HG02678 (cell line): ENCODE measurements at regions not wholly inside any gene's neighbourhood (a gene's known extent, or its start where the extent isn't known, plus 50 kb on each side); places are given as distances from the start of the nearest gene placed in this dataset.

Experiments
- ATAC-seq: cut with Tn5 transposase; IDR thresholded peaks from one replicate; pipeline ENCODE4 v1.9.1; 2021; ENCODE audit warnings: mild to moderate bottlenecking, moderate library complexity; ENCODE audit not compliant: unreplicated experiment

DNA sequence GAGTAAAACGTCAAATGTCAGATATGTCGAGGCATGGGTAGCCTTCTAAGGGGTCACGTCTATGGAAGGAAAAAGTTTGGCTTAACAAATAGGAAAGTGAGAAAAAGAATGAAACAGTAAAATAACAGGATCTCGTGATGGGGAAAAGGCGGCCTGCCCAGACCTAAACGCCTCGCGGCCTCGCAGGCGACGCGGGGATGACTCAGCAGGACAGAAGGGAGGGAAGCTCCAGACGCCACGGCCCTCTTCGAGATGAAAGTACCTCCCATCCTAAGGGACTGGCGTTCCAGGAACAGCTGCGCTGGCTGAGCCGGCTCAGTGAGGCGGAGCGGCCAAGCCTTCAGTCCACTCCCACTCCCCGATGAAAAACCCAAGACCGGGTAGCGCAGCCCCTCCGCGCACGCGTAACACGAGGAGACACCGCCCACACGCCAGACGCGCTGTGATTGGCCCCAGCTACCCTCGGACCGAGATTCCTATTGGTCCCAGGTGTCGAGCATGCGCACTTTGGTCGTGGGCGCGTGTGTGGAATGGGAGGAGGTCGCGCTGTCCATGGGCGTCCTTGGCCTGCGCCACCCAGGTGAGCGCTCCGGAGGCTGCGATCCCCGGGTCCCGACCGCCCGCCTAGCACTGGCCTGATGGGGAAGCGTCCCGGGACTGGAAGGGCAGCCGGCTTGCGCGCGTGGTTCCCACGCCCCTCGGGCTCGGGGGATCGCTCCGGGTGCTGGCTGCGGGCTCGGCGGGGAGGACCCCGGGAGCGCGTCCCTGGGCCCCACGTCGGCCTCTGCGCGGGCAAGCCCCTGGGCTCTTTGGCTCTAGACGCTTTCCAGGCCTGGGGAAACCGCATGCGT, 588.5 kb downstream of the MTRR start:
- peak; percentile 94 for ATAC-seq

DNA sequence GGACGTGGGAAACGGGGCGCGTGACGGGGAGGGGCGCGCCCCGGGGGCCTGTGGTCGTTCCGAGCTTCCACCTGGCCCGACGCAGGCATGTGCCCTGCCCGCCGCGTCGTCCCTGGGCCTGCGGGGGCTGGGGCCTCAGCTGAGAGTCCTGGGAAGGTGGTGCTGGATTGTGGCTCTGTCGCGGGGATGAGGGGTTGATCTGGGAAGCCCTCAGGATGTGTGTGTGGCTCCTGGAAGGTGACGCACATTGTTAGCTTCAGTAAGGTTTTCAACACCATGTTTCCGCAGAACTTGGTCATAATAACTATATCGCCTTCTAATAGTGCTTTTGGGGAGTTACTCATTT, 589.1 kb downstream of the MTRR start:
- peak; percentile 21 for ATAC-seq

DNA sequence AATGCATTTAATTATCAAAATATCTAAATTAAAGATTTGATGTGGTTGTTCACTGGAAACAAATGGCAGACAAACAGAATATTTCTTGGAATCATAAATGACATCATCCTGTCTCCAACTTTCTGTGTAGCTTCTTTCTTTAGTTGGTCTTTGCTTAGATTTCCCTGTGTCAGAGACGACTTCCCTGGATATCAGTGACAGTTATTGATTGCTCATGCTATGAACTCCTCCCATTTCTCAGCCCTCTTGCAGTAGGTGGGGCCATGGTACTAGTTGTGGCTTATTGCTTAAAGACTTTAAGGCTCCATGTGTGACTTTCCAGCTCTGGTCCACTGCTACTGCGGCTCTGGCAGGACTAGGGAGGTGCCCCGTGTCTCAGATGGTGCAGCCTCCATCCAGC, 592.6 kb downstream of the MTRR start:
- ATAC-seq: no peak

DNA sequence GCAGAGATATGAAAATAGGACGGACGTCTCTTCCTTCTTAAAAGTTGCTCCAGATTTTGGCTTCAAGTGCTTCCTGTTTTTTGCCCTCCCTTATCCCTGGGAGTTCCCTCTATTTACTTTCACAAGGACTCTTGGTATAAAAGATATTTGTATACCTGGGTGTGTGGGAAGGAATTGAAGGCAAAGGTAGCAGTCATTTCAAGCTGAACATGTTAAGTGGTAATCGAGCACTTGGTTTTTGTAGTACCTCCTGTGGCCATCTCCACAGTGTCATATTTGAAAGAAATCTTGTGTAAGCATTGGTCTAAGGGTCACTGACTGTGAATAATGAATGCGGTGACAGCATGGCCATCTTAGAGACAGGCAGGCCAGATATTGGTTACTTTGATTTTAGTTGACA, 593.6 kb downstream of the MTRR start:
- ATAC-seq: no peak

DNA sequence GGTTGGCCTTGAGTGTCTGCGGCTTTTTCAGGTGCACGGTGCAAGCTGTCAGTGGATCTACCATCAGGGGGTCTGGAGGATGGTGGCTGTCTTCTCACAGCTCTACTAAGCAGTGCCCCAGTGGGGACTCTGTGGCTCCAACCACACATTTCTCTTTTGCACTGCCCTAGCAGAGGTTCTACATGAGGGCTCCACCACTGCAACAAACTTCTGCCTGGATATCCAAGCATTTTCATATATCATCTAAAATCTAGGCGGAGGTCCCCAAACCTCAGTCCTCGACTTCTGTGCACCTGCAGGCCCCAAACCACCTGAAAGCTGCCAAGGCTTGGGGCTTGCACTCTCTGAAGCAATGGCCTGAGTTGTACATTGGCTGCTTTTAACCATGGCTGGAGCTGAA, 601.5 kb downstream of the MTRR start:
- ATAC-seq: no peak

- ATAC-seq: no peak
These were observed 602.6 kb downstream of the MTRR start for GRCh38 chr5:8471581-8471980.

DNA sequence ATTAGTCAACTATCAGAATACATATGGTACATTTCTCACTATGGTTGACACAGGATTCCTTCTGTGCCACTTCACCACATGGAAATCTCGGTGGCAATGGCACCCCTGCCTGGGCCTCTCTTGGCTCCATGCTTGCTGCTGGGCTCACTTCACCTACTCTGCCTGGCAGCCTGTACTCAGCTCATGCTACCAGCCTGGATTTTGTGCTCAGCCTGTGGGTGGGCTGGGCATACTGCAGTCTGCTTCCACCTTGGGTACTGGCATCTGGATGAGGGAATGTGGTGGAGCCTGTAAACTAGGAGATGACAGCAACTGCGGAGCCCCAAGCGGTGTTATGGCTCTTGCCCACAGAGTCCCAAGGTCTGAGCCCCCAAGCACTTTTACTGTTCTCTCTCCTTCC, 604.1 kb downstream of the MTRR start:
- no peak for ATAC-seq

DNA sequence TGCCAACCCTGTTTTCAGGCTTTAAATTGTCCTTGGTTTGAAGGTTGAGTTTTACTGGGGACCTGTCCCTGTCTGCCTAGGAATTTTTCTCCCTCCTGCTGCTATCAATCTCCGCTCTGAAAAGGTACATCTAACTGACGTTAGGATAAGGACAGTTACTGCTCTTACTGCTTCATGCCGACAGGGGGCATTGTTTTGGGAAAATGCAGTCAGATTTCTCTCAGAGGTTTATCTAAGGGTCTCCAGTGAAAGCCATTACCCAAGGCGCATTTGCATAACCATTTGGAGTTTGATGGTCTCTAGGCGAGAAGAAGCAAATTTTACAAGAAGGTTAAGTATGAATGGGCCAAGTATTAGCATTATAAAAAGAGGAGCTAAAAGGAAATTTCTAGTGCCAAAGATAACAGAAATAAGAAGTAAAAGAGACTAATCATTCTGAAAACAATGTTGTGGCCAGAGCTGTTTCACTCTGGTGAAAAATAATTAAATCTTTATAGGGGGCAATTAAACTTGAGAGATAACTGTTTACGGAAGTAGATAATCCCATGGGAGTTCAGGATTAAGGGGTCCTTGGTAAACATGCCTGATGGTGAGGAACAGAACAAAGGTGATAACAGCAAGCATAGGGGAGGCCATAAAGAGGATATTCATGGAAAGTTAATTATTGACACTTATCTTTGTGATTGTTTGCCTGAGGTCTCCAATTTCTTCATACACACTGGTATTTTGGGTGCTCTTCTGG, 605.0 kb downstream of the MTRR start:
- ATAC-seq: no peak

GRCh38 chr5:8474569-8474930, 605.6 kb downstream of the MTRR start:
- ATAC-seq: no peak

DNA sequence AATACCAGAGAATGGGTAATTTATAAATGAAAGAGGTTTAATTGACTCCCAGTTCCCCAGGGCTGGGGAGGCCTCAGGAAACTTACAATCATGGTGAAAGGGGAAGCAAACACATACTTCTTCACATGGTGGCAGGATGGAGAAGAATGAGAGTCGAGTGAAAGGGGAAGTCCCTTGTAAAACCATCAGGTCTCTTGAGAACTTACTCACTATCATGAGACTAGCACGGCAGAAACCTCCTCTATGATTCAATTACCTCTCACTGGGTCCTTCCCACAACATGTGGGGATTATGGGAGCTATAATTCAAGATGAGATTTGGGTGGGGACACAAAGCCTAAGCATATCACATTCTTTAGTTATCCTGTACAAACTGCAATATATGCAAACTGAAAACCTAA, 609.4 kb downstream of the MTRR start:
- no peak for ATAC-seq

- no peak for ATAC-seq
These were observed 612.1 kb downstream of the MTRR start for GRCh38 chr5:8481007-8481406.

DNA sequence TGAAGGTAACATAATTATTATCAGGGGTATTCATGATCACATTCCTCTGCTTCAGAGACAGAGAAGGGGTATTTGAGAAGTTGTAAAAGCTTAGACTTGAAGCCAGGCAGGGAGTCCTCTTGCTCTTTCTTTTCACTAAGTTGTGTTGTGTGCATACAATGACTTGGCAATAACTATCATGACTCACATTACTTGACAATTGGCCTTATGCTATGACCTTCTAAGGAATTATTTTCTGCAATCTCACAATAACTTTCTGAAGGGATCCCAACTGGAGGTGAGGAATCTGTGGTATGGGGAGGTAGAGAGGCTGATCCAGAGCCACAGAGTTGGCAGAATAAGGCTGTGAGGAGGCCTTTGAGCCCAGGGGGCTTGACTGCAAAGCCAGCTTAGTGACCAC, 622.3 kb downstream of the MTRR start:
- no peak for ATAC-seq

DNA sequence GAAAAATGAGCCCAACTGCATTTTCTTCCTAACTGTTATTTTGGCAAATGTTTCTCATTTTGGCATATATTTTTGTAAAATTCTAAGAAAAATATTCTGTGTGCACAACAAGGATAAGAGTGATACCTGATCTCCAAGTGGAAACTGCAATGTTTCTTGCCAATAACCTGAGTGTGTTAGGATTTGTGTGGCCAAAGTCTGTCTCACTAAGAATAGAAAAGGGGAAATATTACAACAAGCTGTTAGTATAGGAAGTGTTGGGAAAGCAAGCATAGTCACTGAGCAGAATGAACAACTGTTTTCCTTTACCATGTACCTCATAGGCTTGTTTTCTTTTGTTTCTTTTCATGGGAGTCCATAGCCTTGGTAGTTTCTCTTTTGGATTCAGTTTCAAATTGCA, 624.2 kb downstream of the MTRR start:
- ATAC-seq: no peak

DNA sequence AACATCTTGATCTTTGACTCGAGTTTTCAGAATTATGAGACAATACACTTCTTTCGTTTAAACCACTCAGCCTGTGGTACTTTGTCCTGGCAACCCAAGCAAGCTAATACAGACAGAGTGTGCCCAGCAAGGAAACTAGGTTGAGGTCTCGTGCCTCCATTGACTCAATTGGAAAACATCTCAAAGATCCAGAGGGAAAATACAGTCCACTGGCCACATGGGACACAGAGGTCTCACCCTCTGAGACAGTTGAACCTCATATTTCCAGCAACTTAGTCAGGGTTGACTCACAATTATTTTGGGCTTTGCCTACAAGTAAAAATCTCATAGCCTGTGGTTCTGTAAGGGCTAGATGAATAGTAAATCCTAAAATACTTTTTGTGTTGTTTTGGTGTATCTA, 631.5 kb downstream of the MTRR start:
- ATAC-seq: no peak

- no peak for ATAC-seq
These were observed 636.2 kb downstream of the MTRR start for GRCh38 chr5:8505196-8505595.

DNA sequence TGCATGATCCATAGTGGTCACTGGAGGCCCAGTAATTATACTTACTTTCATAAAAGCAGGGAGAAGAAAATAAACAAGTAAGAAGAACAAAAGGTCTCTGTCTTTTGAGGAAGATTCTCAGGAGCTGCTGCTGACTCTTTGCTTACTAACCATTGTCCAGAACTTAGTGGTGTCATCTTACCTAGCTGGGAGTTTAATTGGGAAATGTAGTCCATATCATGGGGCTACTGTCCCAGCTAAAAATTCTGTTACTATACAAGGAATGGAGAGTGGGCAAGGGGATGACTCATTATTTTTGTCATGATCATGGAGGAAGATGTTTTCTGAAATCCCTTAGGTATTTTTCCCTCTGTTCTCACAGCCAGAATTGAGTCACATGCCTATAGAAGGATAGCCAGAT, 639.3 kb downstream of the MTRR start:
- no peak for ATAC-seq

GRCh38 chr5:8516356-8516755, 647.4 kb downstream of the MTRR start:
- no peak for ATAC-seq

- ATAC-seq: no peak
These were observed 648.5 kb downstream of the MTRR start for GRCh38 chr5:8517456-8517855.

DNA sequence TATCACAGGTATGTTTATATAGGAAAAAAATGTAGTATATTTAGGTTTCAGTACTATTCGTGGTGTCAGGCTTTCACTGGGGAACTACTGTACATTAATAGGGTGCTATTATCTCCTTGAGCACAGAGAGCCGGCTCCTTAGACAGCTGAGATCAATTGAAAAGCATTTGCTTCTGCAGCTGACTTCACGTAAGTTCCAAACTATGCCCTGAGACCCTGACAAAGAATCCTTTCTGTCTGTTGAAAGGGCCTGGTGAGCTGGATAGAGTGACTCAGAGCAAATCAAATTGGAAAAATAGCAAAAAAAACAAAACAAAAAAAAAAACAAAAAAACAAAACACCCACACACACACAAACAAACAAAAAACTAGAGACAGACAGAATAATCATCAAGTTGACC, 652.0 kb downstream of the MTRR start:
- no peak for ATAC-seq

- no peak for ATAC-seq
These were observed 653.0 kb downstream of the MTRR start for GRCh38 chr5:8521991-8522390.

GRCh38 chr5:8522646-8523045, 653.7 kb downstream of the MTRR start:
- ATAC-seq: no peak

- ATAC-seq: no peak
These were observed 654.6 kb downstream of the MTRR start for GRCh38 chr5:8523501-8523900.

GRCh38 chr5:8525819-8526218, 656.9 kb downstream of the MTRR start:
- no peak for ATAC-seq
